HFFc6 (cell line): ENCODE measurements at regions not wholly inside any gene's neighbourhood (a gene's known extent, or its start where the extent isn't known, plus 50 kb on each side); places are given as distances from the start of the nearest gene placed in this dataset.

ENCODE experiments used
- DNase-seq: peaks from one replicate; pipeline ENCODE4 v3.0.0-alpha.2; 2018
- H3K27ac Mint-ChIP-seq: 2 replicates; pipeline ENCODE4 v1.8.0; 2020; ENCODE audit warnings: mild to moderate bottlenecking, mixed read lengths
- H3K27me3 Mint-ChIP-seq: 2 replicates; pipeline ENCODE4 v1.8.0; 2021; ENCODE audit warnings: mild to moderate bottlenecking, moderate library complexity, mixed read lengths; ENCODE audit not compliant: insufficient read depth
- H3K36me3 Mint-ChIP-seq: 2 replicates; pipeline ENCODE4 v1.8.0; 2021; ENCODE audit warnings: low read depth, mixed read lengths
- H3K4me1 Mint-ChIP-seq: 2 replicates; pipeline ENCODE4 v1.8.0; 2020; ENCODE audit warnings: low read depth, mixed read lengths
- H3K4me3 Mint-ChIP-seq: 2 replicates; pipeline ENCODE4 v1.8.0; 2020; ENCODE audit warnings: mild to moderate bottlenecking, moderate library complexity, mixed read lengths
- H3K9me3 Mint-ChIP-seq: 2 replicates; pipeline ENCODE4 v1.8.0; 2020; ENCODE audit warnings: mild to moderate bottlenecking, mixed read lengths
- TF ChIP-seq, protein P1 (sequence below): fragments of 200-600 bp; sonication (generic); IDR thresholded peaks from 2 replicates; pipeline ENCODE4 v1.5.0; 2021; ENCODE audit warnings: antibody characterized with exemption, mild to moderate bottlenecking

DNA sequence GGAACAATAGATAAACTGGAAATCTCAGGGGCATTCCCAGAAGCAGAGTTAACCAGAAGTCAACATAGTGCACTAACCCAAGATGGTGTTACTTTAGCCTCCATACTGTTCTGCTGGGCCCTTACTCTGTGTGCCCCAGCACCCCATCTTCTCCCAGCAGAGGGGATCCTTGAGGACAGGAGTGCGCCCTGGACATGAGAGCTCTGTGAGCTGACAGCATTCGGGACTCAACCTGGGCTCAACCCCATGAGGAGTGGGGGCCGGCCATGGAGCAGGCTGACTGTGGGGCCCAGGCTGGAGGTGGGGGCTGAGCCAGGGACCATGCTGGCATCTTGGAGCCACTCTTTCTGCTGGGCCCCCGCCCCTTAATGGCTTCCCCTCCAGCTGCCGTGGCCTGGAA lies 156.3 kb upstream of the HS6ST1 start:
- TF ChIP-seq, protein P1, sequence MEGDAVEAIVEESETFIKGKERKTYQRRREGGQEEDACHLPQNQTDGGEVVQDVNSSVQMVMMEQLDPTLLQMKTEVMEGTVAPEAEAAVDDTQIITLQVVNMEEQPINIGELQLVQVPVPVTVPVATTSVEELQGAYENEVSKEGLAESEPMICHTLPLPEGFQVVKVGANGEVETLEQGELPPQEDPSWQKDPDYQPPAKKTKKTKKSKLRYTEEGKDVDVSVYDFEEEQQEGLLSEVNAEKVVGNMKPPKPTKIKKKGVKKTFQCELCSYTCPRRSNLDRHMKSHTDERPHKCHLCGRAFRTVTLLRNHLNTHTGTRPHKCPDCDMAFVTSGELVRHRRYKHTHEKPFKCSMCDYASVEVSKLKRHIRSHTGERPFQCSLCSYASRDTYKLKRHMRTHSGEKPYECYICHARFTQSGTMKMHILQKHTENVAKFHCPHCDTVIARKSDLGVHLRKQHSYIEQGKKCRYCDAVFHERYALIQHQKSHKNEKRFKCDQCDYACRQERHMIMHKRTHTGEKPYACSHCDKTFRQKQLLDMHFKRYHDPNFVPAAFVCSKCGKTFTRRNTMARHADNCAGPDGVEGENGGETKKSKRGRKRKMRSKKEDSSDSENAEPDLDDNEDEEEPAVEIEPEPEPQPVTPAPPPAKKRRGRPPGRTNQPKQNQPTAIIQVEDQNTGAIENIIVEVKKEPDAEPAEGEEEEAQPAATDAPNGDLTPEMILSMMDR = no peak
- H3K9me3 Mint-ChIP-seq = peaks cover 19% of the 10 kb centered on the region
- H3K36me3 Mint-ChIP-seq = peaks cover 8% of the 10 kb centered on the region; the same call in 1 of the 2 replicates
- H3K4me3 Mint-ChIP-seq = no peak overlapping the region
- peaks cover 9% of the 10 kb centered on the region for H3K27me3 Mint-ChIP-seq
- DNase-seq = no peak
- peaks cover 12% of the 10 kb centered on the region for H3K4me1 Mint-ChIP-seq
- H3K27ac Mint-ChIP-seq = no peak overlapping the region

DNA sequence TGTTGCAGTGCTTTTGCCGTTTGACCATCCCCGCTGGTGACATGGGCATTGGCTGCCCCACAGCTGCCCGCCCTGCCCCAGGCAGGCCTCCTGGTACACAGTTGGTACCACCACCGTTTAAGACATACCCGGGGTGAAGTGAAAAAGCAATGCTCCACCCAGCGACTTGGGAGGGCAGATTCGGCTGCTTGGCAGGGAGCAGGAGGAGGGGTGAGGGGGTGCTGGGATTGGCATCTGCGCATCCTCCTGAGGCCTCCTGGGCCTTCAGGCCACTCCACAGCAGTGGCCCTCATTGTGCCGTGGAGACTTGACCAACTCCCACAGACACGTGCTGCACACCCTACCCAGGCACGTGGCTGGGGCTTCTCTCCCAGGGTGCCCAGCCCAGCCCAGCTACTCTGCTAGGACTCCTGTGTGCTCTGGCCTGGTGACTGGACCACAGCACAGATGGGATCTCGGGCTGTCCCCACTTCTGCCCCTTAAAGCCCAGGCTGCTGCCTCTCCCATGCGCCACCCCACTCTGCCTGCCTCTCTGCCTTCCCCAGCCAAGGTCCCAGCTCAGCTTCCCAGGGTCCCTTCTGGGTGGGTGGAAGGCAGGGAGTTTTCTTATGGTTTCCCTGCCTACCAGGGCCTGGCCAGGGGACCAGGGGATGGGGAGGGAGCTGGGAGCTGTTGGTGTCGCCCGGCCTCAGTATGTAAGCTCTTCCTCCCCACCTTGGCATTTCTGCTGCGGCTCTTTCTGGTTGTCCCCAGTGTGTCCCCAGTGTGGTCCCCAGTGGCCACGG lies 157.0 kb upstream of the HS6ST1 start:
- H3K27ac Mint-ChIP-seq = no peak overlapping the region
- peaks cover 2% of the 10 kb centered on the region; the same call in 1 of the 2 replicates for H3K36me3 Mint-ChIP-seq

DNA sequence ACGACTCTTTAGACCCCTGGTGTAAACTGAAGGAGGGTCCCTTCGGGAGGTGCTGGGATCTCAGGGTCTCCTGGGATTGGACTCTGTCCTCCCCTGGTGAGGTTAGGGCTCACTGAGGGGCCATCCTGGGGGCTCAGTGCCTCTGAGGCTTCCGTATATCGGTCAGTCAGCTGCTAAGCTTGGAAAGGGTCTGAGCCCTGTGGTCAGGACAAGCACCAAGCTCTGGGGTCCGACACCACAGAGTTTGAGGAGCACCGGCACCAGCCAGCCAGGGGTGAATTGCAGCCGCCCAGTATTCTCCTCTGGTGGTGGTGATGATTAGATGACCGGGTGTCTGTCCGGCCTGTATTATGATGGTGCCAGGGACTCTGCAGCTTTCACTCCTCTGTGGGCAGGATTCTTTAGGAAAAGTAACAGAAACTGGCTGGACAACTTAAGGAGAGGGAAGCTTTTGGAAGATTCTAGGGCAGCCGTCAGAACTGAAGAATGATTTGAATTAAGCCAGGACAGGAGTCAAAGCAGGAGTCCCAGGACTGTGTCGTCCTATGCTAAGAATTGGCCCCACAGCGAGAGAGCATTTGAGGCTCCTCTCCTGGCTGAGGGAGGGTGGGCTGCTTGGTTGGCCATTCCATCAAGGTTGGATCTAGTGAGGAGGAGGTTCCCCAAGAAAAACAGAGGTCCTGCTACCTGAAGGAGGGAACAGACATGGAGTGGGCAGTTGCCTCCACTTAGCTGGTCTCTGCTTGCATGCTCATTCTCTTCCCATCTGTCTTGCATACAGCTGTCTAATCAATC lies 158.6 kb upstream of the HS6ST1 start:
- peaks cover 12% of the 10 kb centered on the region for H3K4me1 Mint-ChIP-seq
- no peak for DNase-seq

More for the DNA sequence above, 157.0 kb upstream of the HS6ST1 start:
- H3K9me3 Mint-ChIP-seq = peaks cover 13% of the 10 kb centered on the region
- no peak overlapping the region for H3K4me3 Mint-ChIP-seq
- TF ChIP-seq, protein P1 = no peak
- peaks cover 12% of the 10 kb centered on the region for H3K4me1 Mint-ChIP-seq
- H3K27me3 Mint-ChIP-seq = peaks cover 9% of the 10 kb centered on the region
- DNase-seq = no peak

DNA sequence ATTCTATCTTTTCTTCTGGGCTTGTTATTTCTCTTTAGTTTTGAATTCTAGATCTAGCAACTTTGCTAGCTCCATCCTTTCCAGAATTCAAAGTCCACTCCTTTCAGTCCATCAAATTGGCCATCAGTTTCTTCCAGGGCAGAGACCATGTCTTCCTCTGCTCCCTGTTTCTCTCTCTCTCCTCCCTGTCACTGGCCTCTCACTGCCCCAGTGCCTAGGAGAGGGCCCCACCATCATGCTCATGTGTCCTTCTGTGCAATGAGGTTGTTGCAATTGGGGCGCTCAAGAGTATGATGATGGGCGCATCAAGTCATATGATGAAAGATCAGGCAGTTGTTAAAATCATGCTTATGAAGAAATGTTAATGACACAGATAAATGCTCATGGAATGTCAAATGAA lies 159.2 kb upstream of the HS6ST1 start:
- no peak overlapping the region for H3K27ac Mint-ChIP-seq
- TF ChIP-seq, protein P1 = no peak
- no peak overlapping the region for H3K4me3 Mint-ChIP-seq
- no peak for DNase-seq
- H3K27me3 Mint-ChIP-seq = peaks cover 9% of the 10 kb centered on the region
- no peaks in the 10 kb centered on the region for H3K36me3 Mint-ChIP-seq
- H3K9me3 Mint-ChIP-seq = no peaks in the 10 kb centered on the region
- peaks cover 7% of the 10 kb centered on the region for H3K4me1 Mint-ChIP-seq

More for the DNA sequence above, 158.6 kb upstream of the HS6ST1 start:
- H3K27ac Mint-ChIP-seq = no peak overlapping the region
- H3K4me3 Mint-ChIP-seq = no peak overlapping the region
- H3K9me3 Mint-ChIP-seq = peaks cover 5% of the 10 kb centered on the region
- TF ChIP-seq, protein P1 = no peak
- no peaks in the 10 kb centered on the region for H3K36me3 Mint-ChIP-seq
- peaks cover 9% of the 10 kb centered on the region for H3K27me3 Mint-ChIP-seq

DNA sequence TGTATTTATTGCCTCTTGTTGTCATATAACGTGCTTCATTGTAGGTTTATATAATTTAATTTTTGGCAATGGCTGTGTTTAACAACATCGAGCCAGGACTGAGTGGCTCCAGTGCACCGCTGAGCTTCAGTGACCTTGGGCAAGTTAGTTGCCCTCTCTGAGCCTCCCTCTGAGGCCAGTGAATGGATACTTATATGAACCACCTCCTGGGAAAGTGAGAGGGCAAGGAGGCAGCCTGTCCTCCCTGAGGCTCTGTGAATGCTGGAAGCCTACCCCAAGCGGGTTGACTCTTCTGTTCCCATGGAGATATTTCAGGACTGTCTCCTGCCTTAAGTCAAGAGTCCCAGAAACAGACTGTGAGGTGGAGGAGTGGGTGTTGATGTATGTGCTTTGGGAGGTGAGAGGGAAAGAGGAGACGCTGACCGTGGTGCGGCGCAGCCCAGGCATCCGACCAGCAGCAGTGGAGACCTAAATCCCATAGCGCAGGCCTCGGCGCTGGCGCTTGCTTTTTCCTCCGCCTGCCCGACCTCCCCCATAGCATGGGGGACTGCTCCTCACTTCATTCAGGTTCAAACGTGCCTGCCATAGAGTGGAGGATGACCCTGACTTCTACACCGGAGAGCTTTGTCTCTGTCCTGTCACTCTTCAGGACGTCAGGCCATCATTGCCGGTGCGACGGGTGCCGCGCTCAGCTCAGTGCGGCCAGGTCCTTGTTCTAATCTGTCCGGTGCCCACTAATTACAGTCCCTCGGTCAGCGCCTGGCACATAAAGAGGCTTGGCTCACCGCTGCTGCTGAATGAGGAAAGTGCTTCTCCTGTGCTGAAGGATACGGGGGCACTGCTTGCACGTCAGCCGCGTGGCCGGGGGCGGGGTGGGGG lies 167.3 kb upstream of the HS6ST1 start:
- peaks cover 9% of the 10 kb centered on the region for H3K27me3 Mint-ChIP-seq
- H3K27ac Mint-ChIP-seq = no peak overlapping the region
- H3K36me3 Mint-ChIP-seq = no peaks in the 10 kb centered on the region
- H3K4me1 Mint-ChIP-seq = no peaks in the 10 kb centered on the region
- H3K9me3 Mint-ChIP-seq = no peaks in the 10 kb centered on the region
- no peak overlapping the region for H3K4me3 Mint-ChIP-seq
- TF ChIP-seq, protein P1 = no peak
- DNase-seq = no peak
